ENCODE measurements at regions not wholly inside any gene's neighbourhood (a gene's known extent, or its start where the extent isn't known, plus 50 kb on each side); places are given as distances from the start of the nearest gene placed in this dataset.
A peak's percentile ranks its signal among the peaks of the same experiment; 100 is the strongest.
"Not testable (repeated sequence)": the region's sequence is repeated elsewhere in the genome, so short reads cannot be mapped to it uniquely, and the experiment has no call there.

GRCh38 chr1:120941066-120941465, 51.5 kb downstream of the PPIAL4A start:
- DNase-seq, result not testable (repeated sequence)

- DNase-seq, result not testable (repeated sequence)
These were observed 52.3 kb downstream of the PPIAL4A start for GRCh38 chr1:120941836-120942217.

GRCh38 chr1:120942218-120942944, 52.8 kb downstream of the PPIAL4A start:
- DNase-seq, result peak in 44 of 56 donors; percentile 2 to 68 (median 29)

GRCh38 chr1:120942945-120943319, 53.4 kb downstream of the PPIAL4A start:
- DNase-seq, result not testable (repeated sequence)

GRCh38 chr1:120944691-120945090, 55.1 kb downstream of the PPIAL4A start:
- not testable (repeated sequence) for DNase-seq

- not testable (repeated sequence) for DNase-seq
These were observed 55.6 kb downstream of the PPIAL4A start for GRCh38 chr1:120945122-120945521.

GRCh38 chr1:120947114-120947513, 57.5 kb downstream of the PPIAL4A start:
- DNase-seq, result not testable (repeated sequence)

- not testable (repeated sequence) for DNase-seq
These were observed 60.2 kb downstream of the PPIAL4A start for GRCh38 chr1:120949724-120950123.

- DNase-seq, result not testable (repeated sequence)
These were observed 61.1 kb downstream of the PPIAL4A start for GRCh38 chr1:120950633-120951032.

GRCh38 chr1:120951100-120951499, 61.5 kb downstream of the PPIAL4A start:
- DNase-seq, result not testable (repeated sequence)

- not testable (repeated sequence) for DNase-seq
These were observed 62.8 kb downstream of the PPIAL4A start for GRCh38 chr1:120952207-120952870.

- DNase-seq, result not testable (repeated sequence)
These were observed 63.3 kb downstream of the PPIAL4A start for GRCh38 chr1:120952871-120953265.

- DNase-seq, result no peak
These were observed 65.2 kb downstream of the PPIAL4A start for GRCh38 chr1:120954736-120955135.

GRCh38 chr1:120955961-120956360, 66.4 kb downstream of the PPIAL4A start:
- not testable (repeated sequence) for DNase-seq

- DNase-seq, result not testable (repeated sequence)
These were observed 76.4 kb downstream of the PPIAL4A start for GRCh38 chr1:120966018-120966417.

GRCh38 chr1:120972863-120973262, 83.3 kb downstream of the PPIAL4A start:
- DNase-seq, result not testable (repeated sequence)

GRCh38 chr1:120973836-120974235, 84.3 kb downstream of the PPIAL4A start:
- not testable (repeated sequence) for DNase-seq

GRCh38 chr1:120977279-120977678, 87.7 kb downstream of the PPIAL4A start:
- not testable (repeated sequence) for DNase-seq

- peak in 9 of 56 donors; percentile 4 to 19 (median 13) for DNase-seq
These were observed 92.0 kb downstream of the PPIAL4A start for GRCh38 chr1:120981489-120982094.

- not testable (repeated sequence) for DNase-seq
These were observed 105.0 kb downstream of the PPIAL4A start for GRCh38 chr1:120994614-120995013.

GRCh38 chr1:120995025-120995424, 105.5 kb downstream of the PPIAL4A start:
- not testable (repeated sequence) for DNase-seq

- DNase-seq, result not testable (repeated sequence)
These were observed 111.6 kb downstream of the PPIAL4A start for GRCh38 chr1:121001090-121001726.
